22Rv1 (cell line): ENCODE measurements at regions not wholly inside any gene's neighbourhood (a gene's known extent, or its start where the extent isn't known, plus 50 kb on each side); places are given as distances from the start of the nearest gene placed in this dataset.

Experiments
- H3K27ac ChIP-seq: fragments of 450-650 bp; 2 replicates; pipeline ENCODE4 v1.5.1; 2017
- CTCF ChIP-seq: fragments of 450-650 bp; IDR thresholded peaks from 2 replicates; pipeline ENCODE4 v1.5.1; 2017; ENCODE audit warnings: mild to moderate bottlenecking
- ZFX ChIP-seq: fragments of 450-650 bp; IDR thresholded peaks from 2 replicates; pipeline ENCODE4 v1.6.1; 2017; ENCODE audit warnings: antibody characterized with exemption, borderline replicate concordance

- TF ChIP-seq CTCF: no peak
- no peak overlapping the region for H3K27ac ChIP-seq
Observed at GRCh38 chrX:150298841-150299551, 64.1 kb upstream of the MAMLD1 start.

- H3K27ac ChIP-seq: no peak overlapping the region
- TF ChIP-seq ZFX: no peak
- TF ChIP-seq CTCF: no peak
Observed at GRCh38 chrX:150299579-150299978, 63.5 kb upstream of the MAMLD1 start.

- no peak overlapping the region for H3K27ac ChIP-seq
- TF ChIP-seq CTCF (no peak), ZFX (no peak)
Observed at GRCh38 chrX:150303386-150304097, 59.6 kb upstream of the MAMLD1 start.

GRCh38 chrX:150306002-150306401 is 57.1 kb upstream of the MAMLD1 start:
- H3K27ac ChIP-seq: no peak overlapping the region
- TF ChIP-seq CTCF (no peak), ZFX (no peak)

- TF ChIP-seq ZFX (no peak), CTCF (no peak)
Observed at GRCh38 chrX:150308041-150308440, 55.1 kb upstream of the MAMLD1 start.

GRCh38 chrX:150308532-150309157 is 54.5 kb upstream of the MAMLD1 start:
- H3K27ac ChIP-seq: no peak overlapping the region
- TF ChIP-seq ZFX (no peak), CTCF (no peak)

More at GRCh38 chrX:150308041-150308440, 55.1 kb upstream of the MAMLD1 start:
- no peak overlapping the region for H3K27ac ChIP-seq

- TF ChIP-seq ZFX: no peak
- TF ChIP-seq CTCF: no peak
- H3K27ac ChIP-seq: no peak overlapping the region
Observed at GRCh38 chrX:150310417-150310816, 52.7 kb upstream of the MAMLD1 start.
